Testis (tissue), 2 donors: ENCODE measurements at regions not wholly inside any gene's neighbourhood (a gene's known extent, or its start where the extent isn't known, plus 50 kb on each side); places are given as distances from the start of the nearest gene placed in this dataset.
"Not testable (repeated sequence)": the region's sequence is repeated elsewhere in the genome, so short reads cannot be mapped to it uniquely, and the experiment has no call there.

Experiments
- POLR2A ChIP-seq: fragments of 450-650 bp; IDR thresholded peaks from one replicate; pipeline ENCODE4 v1.6.1; 2017; ENCODE audit warnings: antibody characterized with exemption, mild to moderate bottlenecking, moderate library complexity
- TF ChIP-seq, protein P1 (sequence below), 3 experiments: fragments of 450-650 bp in 2 of 3; fragments of 200-600 bp in 1 of 3; sonication (generic) in 1 of 3; IDR thresholded peaks; one replicate each; pipeline ENCODE4 v1.5.1; 2016 to 2019; ENCODE audit warnings: antibody characterized with exemption in 3 of 3, mild to moderate bottlenecking in 2 of 3, moderate library complexity in 1 of 3

DNA sequence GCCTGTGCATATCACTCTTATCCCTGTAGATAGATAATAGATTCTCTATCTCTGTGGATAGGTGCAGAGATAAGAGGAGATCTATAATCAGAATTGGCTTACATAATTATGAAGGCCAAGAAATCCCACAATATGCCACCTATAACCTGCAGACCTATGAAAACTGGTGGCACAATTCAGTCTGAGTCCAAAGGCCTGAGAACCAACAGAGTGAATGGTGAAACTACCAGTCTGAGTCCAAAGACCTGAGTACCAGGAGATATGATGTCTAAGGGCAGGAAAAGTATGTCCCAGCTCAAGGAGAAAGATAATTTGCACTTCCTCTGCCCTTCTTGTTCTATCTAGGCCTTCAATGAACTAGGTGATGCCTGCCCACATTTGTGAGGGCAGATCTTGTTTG is 54.6 kb upstream of the GOLGA8O start:
- TF ChIP-seq, protein P1, sequence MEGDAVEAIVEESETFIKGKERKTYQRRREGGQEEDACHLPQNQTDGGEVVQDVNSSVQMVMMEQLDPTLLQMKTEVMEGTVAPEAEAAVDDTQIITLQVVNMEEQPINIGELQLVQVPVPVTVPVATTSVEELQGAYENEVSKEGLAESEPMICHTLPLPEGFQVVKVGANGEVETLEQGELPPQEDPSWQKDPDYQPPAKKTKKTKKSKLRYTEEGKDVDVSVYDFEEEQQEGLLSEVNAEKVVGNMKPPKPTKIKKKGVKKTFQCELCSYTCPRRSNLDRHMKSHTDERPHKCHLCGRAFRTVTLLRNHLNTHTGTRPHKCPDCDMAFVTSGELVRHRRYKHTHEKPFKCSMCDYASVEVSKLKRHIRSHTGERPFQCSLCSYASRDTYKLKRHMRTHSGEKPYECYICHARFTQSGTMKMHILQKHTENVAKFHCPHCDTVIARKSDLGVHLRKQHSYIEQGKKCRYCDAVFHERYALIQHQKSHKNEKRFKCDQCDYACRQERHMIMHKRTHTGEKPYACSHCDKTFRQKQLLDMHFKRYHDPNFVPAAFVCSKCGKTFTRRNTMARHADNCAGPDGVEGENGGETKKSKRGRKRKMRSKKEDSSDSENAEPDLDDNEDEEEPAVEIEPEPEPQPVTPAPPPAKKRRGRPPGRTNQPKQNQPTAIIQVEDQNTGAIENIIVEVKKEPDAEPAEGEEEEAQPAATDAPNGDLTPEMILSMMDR (IDR thresholded peaks at IDR 0.05): not testable (repeated sequence)
- not testable (repeated sequence) for TF ChIP-seq POLR2A
